ENCODE measurements at regions not wholly inside any gene's neighbourhood (a gene's known extent, or its start where the extent isn't known, plus 50 kb on each side); places are given as distances from the start of the nearest gene placed in this dataset.

DNA sequence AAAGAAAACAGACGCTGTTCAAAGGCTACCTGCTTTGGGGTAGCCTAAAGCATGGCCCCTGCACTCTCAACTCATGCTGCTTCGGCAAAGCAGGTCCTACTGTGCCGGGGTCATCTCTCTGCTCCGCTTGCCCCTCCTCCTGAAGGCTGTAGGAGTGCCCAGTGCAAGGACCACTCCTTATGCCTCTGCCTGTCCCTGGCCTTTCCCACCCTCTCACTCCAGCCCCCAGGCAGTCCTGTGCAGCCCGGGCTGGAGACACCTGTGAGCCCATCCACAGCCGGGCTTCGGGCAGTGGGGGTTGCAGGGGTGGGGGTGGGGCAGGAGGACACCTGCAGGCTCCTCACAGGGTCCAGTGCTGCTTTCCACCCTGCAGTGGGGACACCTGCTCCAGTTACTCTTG is 69.1 kb downstream of the ACKR3 start:
- no peaks in the 10 kb centered on the region for H3K27me3 ChIP-seq (ENCODE audit: insufficient read depth, low read depth, low read length)
- H2AFZ ChIP-seq (ENCODE audit: low read depth, low read length): no peak overlapping the region
- no peaks in the 10 kb centered on the region for H3K79me2 ChIP-seq (replicated peaks; ENCODE audit: insufficient read depth, low read length)
- no peak overlapping the region for H3K27ac ChIP-seq (ENCODE audit: low read length)
- no peaks in the 10 kb centered on the region for H4K20me1 ChIP-seq (ENCODE audit: insufficient read depth)
- no peaks in the 10 kb centered on the region for H3F3A ChIP-seq (ENCODE audit: insufficient read depth, low read length, poor library complexity, severe bottlenecking)
- TF ChIP-seq EZH2 (IDR thresholded peaks at IDR 0.05; ENCODE audit: borderline replicate concordance, insufficient read depth, low read length, poor library complexity, severe bottlenecking): no peak
- TF ChIP-seq POLR2AphosphoS5 (IDR thresholded peaks at IDR 0.05): no peak
- TF ChIP-seq SMC3 (conservative IDR thresholded peaks at IDR 0.05; ENCODE audit: poor library complexity): no peak
- TF ChIP-seq TAF1 (IDR thresholded peaks at IDR 0.05; ENCODE audit: low read depth): no peak
- no peak overlapping the region for H3K4me2 ChIP-seq (ENCODE audit: low read length)
- H3K9ac ChIP-seq (ENCODE audit: low read length): no peak overlapping the region
- peaks cover 11% of the 10 kb centered on the region for H3K9me3 ChIP-seq (ENCODE audit: low read length)
- H3K36me3 ChIP-seq (ENCODE audit: insufficient read depth, low read length): no peaks in the 10 kb centered on the region
- no peak overlapping the region for H3K4me3 ChIP-seq (ENCODE audit: low read length)
- H3K9me2 ChIP-seq (ENCODE audit: insufficient read depth, low read length): no peaks in the 10 kb centered on the region

DNA sequence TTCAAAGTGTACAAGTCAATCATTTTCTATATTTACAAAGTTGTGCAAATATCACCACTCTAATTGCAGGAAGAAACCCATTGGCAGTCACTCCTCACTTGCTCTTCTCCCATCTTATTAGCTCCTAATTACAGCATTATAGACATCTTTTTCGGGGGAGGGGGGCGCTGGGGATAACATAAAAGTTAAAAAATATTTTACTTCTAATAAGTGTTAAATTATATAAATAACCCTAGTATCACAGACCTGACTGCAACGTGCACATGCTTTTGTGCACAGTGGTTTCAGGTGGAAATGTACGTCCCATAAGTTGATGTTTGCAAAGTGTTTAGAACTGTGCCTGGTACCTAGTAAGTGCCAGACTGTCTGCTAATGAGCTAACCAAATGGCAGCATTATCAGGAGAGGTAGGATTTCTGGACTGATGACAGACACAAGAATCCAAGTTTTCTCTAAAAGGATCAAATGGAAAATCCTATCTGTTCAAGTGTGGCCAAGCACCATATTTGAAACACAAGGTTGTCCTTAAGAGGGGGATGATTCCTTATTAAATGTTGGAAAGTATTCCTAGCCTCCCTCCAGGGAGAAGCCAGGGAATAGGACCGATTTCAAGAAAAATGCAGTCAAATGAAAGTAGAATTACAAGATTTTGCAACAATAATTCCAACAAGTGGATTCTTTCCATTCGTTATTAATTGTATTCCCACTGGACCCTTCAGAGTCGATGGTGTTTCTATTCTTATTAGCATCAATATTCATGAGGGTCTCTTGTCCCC is 70.0 kb downstream of the ACKR3 start:
- no peaks in the 10 kb centered on the region for H3K9me2 ChIP-seq (ENCODE audit: insufficient read depth, low read length)
- no peak overlapping the region for H3K27ac ChIP-seq (ENCODE audit: low read length)
- TF ChIP-seq EZH2 (IDR thresholded peaks at IDR 0.05; ENCODE audit: borderline replicate concordance, insufficient read depth, low read length, poor library complexity, severe bottlenecking): no peak
- TF ChIP-seq POLR2AphosphoS5 (IDR thresholded peaks at IDR 0.05): no peak
- TF ChIP-seq SMC3 (conservative IDR thresholded peaks at IDR 0.05; ENCODE audit: poor library complexity): no peak
- no peak for TF ChIP-seq MXI1 (conservative IDR thresholded peaks at IDR 0.05; ENCODE audit: poor library complexity, severe bottlenecking)
- no peak for TF ChIP-seq TAF1 (IDR thresholded peaks at IDR 0.05; ENCODE audit: low read depth)
- TF ChIP-seq RAD21 (conservative IDR thresholded peaks at IDR 0.05): no peak
- TF ChIP-seq EP300 (conservative IDR thresholded peaks at IDR 0.05; ENCODE audit: poor library complexity, severe bottlenecking): no peak
- TF ChIP-seq, protein P1, sequence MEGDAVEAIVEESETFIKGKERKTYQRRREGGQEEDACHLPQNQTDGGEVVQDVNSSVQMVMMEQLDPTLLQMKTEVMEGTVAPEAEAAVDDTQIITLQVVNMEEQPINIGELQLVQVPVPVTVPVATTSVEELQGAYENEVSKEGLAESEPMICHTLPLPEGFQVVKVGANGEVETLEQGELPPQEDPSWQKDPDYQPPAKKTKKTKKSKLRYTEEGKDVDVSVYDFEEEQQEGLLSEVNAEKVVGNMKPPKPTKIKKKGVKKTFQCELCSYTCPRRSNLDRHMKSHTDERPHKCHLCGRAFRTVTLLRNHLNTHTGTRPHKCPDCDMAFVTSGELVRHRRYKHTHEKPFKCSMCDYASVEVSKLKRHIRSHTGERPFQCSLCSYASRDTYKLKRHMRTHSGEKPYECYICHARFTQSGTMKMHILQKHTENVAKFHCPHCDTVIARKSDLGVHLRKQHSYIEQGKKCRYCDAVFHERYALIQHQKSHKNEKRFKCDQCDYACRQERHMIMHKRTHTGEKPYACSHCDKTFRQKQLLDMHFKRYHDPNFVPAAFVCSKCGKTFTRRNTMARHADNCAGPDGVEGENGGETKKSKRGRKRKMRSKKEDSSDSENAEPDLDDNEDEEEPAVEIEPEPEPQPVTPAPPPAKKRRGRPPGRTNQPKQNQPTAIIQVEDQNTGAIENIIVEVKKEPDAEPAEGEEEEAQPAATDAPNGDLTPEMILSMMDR (IDR thresholded peaks at IDR 0.05; ENCODE audit: poor library complexity, severe bottlenecking): no peak
- TF ChIP-seq, protein P2, sequence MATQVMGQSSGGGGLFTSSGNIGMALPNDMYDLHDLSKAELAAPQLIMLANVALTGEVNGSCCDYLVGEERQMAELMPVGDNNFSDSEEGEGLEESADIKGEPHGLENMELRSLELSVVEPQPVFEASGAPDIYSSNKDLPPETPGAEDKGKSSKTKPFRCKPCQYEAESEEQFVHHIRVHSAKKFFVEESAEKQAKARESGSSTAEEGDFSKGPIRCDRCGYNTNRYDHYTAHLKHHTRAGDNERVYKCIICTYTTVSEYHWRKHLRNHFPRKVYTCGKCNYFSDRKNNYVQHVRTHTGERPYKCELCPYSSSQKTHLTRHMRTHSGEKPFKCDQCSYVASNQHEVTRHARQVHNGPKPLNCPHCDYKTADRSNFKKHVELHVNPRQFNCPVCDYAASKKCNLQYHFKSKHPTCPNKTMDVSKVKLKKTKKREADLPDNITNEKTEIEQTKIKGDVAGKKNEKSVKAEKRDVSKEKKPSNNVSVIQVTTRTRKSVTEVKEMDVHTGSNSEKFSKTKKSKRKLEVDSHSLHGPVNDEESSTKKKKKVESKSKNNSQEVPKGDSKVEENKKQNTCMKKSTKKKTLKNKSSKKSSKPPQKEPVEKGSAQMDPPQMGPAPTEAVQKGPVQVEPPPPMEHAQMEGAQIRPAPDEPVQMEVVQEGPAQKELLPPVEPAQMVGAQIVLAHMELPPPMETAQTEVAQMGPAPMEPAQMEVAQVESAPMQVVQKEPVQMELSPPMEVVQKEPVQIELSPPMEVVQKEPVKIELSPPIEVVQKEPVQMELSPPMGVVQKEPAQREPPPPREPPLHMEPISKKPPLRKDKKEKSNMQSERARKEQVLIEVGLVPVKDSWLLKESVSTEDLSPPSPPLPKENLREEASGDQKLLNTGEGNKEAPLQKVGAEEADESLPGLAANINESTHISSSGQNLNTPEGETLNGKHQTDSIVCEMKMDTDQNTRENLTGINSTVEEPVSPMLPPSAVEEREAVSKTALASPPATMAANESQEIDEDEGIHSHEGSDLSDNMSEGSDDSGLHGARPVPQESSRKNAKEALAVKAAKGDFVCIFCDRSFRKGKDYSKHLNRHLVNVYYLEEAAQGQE (IDR thresholded peaks at IDR 0.05; ENCODE audit: borderline replicate concordance): no peak
- peaks cover 11% of the 10 kb centered on the region for H3K9me3 ChIP-seq (ENCODE audit: low read length)
- H3K79me2 ChIP-seq (replicated peaks; ENCODE audit: insufficient read depth, low read length): no peaks in the 10 kb centered on the region
- no peaks in the 10 kb centered on the region for H3K27me3 ChIP-seq (ENCODE audit: insufficient read depth, low read depth, low read length)
- no peaks in the 10 kb centered on the region for H3K36me3 ChIP-seq (ENCODE audit: insufficient read depth, low read length)
- no peak overlapping the region for H2AFZ ChIP-seq (ENCODE audit: low read depth, low read length)
- H3K4me2 ChIP-seq (ENCODE audit: low read length): no peak overlapping the region
- H4K20me1 ChIP-seq (ENCODE audit: insufficient read depth): no peaks in the 10 kb centered on the region
- no peaks in the 10 kb centered on the region for H3F3A ChIP-seq (ENCODE audit: insufficient read depth, low read length, poor library complexity, severe bottlenecking)
- H3K4me3 ChIP-seq (ENCODE audit: low read length): no peak overlapping the region
- no peak overlapping the region for H3K9ac ChIP-seq (ENCODE audit: low read length)

All from neural cell (in vitro differentiated cells).